HFFc6 (cell line): ENCODE measurements at regions not wholly inside any gene's neighbourhood (a gene's known extent, or its start where the extent isn't known, plus 50 kb on each side); places are given as distances from the start of the nearest gene placed in this dataset.

Source experiments
- DNase-seq: peaks from one replicate; pipeline ENCODE4 v3.0.0-alpha.2; 2018
- H3K27ac Mint-ChIP-seq: 2 replicates; pipeline ENCODE4 v1.8.0; 2020; ENCODE audit warnings: mild to moderate bottlenecking, mixed read lengths
- H3K27me3 Mint-ChIP-seq: 2 replicates; pipeline ENCODE4 v1.8.0; 2021; ENCODE audit warnings: mild to moderate bottlenecking, moderate library complexity, mixed read lengths; ENCODE audit not compliant: insufficient read depth
- H3K36me3 Mint-ChIP-seq: 2 replicates; pipeline ENCODE4 v1.8.0; 2021; ENCODE audit warnings: low read depth, mixed read lengths
- H3K4me1 Mint-ChIP-seq: 2 replicates; pipeline ENCODE4 v1.8.0; 2020; ENCODE audit warnings: low read depth, mixed read lengths
- H3K4me3 Mint-ChIP-seq: 2 replicates; pipeline ENCODE4 v1.8.0; 2020; ENCODE audit warnings: mild to moderate bottlenecking, moderate library complexity, mixed read lengths
- H3K9me3 Mint-ChIP-seq: 2 replicates; pipeline ENCODE4 v1.8.0; 2020; ENCODE audit warnings: mild to moderate bottlenecking, mixed read lengths
- TF ChIP-seq, protein P1 (sequence below): fragments of 200-600 bp; sonication (generic); IDR thresholded peaks from 2 replicates; pipeline ENCODE4 v1.5.0; 2021; ENCODE audit warnings: antibody characterized with exemption, mild to moderate bottlenecking

DNA sequence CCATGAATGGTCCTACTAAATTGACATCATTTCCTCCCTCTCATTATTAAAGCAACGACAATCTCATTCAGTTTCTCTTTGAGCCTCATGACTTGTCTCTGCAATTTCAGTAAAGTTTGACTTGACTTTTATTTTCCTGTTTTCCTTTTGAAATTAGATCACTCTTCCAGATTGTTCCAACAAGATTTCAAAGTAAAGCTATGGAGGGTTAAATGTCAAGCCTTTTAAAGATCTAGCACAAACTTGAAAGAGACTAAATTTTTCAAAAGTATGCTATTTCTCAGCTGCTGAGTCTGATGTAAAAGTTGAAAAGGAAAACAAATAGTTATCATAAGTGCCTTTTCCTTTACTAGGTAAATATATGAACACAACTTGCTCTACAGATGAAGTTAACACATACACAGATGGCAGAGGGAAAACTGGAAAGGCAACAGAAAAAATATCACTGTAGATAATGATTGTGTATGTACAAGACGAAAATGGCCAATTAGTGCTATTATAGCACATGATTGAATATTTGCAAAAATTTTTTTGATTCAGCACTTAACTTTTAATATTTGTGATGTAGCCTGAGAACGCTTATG is 200.6 kb downstream of the WDR11 start:
- H3K36me3 Mint-ChIP-seq = no peaks in the 10 kb centered on the region
- H3K4me3 Mint-ChIP-seq = no peak overlapping the region
- no peak for DNase-seq

GRCh38 chr10:121053151-121053550 is 202.0 kb downstream of the WDR11 start:
- Mint-ChIP-seq H3K4me3 (no peak overlapping the region), H3K4me1 (no peaks in the 10 kb centered on the region), H3K36me3 (no peaks in the 10 kb centered on the region), H3K27me3 (no peaks in the 10 kb centered on the region), H3K27ac (no peak overlapping the region), H3K9me3 (peaks cover 30% of the 10 kb centered on the region)
- TF ChIP-seq, protein P1, sequence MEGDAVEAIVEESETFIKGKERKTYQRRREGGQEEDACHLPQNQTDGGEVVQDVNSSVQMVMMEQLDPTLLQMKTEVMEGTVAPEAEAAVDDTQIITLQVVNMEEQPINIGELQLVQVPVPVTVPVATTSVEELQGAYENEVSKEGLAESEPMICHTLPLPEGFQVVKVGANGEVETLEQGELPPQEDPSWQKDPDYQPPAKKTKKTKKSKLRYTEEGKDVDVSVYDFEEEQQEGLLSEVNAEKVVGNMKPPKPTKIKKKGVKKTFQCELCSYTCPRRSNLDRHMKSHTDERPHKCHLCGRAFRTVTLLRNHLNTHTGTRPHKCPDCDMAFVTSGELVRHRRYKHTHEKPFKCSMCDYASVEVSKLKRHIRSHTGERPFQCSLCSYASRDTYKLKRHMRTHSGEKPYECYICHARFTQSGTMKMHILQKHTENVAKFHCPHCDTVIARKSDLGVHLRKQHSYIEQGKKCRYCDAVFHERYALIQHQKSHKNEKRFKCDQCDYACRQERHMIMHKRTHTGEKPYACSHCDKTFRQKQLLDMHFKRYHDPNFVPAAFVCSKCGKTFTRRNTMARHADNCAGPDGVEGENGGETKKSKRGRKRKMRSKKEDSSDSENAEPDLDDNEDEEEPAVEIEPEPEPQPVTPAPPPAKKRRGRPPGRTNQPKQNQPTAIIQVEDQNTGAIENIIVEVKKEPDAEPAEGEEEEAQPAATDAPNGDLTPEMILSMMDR = no peak
- DNase-seq = no peak

More for the DNA sequence above, 200.6 kb downstream of the WDR11 start:
- Mint-ChIP-seq H3K27ac (no peak overlapping the region), H3K9me3 (peaks cover 16% of the 10 kb centered on the region), H3K27me3 (no peaks in the 10 kb centered on the region), H3K4me1 (no peaks in the 10 kb centered on the region)
- TF ChIP-seq, protein P1 = no peak

GRCh38 chr10:121054874-121055273 is 203.7 kb downstream of the WDR11 start:
- no peak overlapping the region for H3K27ac Mint-ChIP-seq
- H3K9me3 Mint-ChIP-seq = peaks cover 44% of the 10 kb centered on the region
- no peak overlapping the region for H3K4me3 Mint-ChIP-seq
- no peaks in the 10 kb centered on the region for H3K4me1 Mint-ChIP-seq
- TF ChIP-seq, protein P1 = no peak
- H3K36me3 Mint-ChIP-seq = no peaks in the 10 kb centered on the region
- no peaks in the 10 kb centered on the region; the same call in 1 of the 2 replicates for H3K27me3 Mint-ChIP-seq
- DNase-seq = no peak

- DNase-seq = no peak
- Mint-ChIP-seq H3K9me3 (peaks cover 42% of the 10 kb centered on the region), H3K4me3 (no peak overlapping the region), H3K27me3 (no peaks in the 10 kb centered on the region; the same call in 1 of the 2 replicates), H3K36me3 (no peaks in the 10 kb centered on the region), H3K4me1 (no peaks in the 10 kb centered on the region), H3K27ac (no peak overlapping the region)
- TF ChIP-seq, protein P1 = no peak
Measured at GRCh38 chr10:121057269-121057668, 206.1 kb downstream of the WDR11 start.

DNA sequence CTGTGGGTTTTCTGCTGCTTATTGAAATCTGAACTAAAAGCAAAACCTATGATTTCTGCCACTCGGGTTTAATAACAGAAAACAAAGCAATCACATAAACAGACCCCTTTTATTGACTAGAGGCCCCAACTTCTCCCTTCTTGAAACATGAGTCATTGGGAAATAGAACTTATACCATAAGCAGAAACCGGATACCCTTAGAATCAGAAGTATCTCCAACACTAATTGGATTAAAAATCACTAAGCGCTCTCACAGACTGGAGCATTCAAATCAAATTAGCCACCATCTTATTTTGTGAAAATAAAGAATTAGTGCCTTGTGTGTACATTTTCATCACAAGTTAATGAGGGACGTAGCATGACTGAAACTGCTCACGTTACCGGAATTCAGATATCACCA is 206.9 kb downstream of the WDR11 start:
- no peak overlapping the region for H3K4me3 Mint-ChIP-seq
- peaks cover 42% of the 10 kb centered on the region for H3K9me3 Mint-ChIP-seq
- H3K27me3 Mint-ChIP-seq = no peaks in the 10 kb centered on the region; the same call in 1 of the 2 replicates
- no peaks in the 10 kb centered on the region for H3K36me3 Mint-ChIP-seq
- TF ChIP-seq, protein P1 = no peak
- no peak for DNase-seq
- no peaks in the 10 kb centered on the region for H3K4me1 Mint-ChIP-seq
- H3K27ac Mint-ChIP-seq = no peak overlapping the region
